Tibial nerve (tissue), 4 donors: ENCODE measurements at regions not wholly inside any gene's neighbourhood (a gene's known extent, or its start where the extent isn't known, plus 50 kb on each side); places are given as distances from the start of the nearest gene placed in this dataset.

Experiments
- DNase-seq, 2 donors: peaks; one replicate each; pipeline ENCODE4 v3.0.0-alpha.2; 2019; ENCODE audit warnings: low spot score in 2 of 2
- H3K27ac ChIP-seq, 4 donors: fragments of 200-600 bp; sonication (generic) in 3 of 4; one replicate each; pipeline ENCODE4 v1.5.1; 2017 to 2019; ENCODE audit warnings: mild to moderate bottlenecking in 1 of 4
- H3K27me3 ChIP-seq, 2 donors: fragments of 200-600 bp; sonication (generic) in 1 of 2; one replicate each; pipeline versions ENCODE4 v1.5.1 to v1.6.0; 2017 to 2019
- H3K36me3 ChIP-seq, 3 donors: fragments of 200-600 bp; sonication (generic); one replicate each; pipeline ENCODE4 v1.5.1; 2018 to 2019
- H3K4me1 ChIP-seq, 4 donors: fragments of 200-600 bp; sonication (generic) in 3 of 4; one replicate each; pipeline ENCODE4 v1.5.1; 2017 to 2019
- H3K4me3 ChIP-seq, 4 donors: fragments of 200-600 bp; sonication (generic) in 3 of 4; one replicate each; pipeline ENCODE4 v1.5.1; 2017 to 2019; ENCODE audit warnings: mild to moderate bottlenecking in 1 of 4, moderate library complexity in 1 of 4
- H3K9me3 ChIP-seq, 4 donors: fragments of 200-600 bp; sonication (generic) in 3 of 4; one replicate each; pipeline ENCODE4 v1.5.1; 2017 to 2019
- EP300 ChIP-seq, 2 donors: sonication (generic); formaldehyde crosslinking; IDR thresholded peaks; one replicate each; pipeline ENCODE4 v1.6.1; 2017; ENCODE audit warnings: antibody characterized with exemption in 2 of 2, mild to moderate bottlenecking in 1 of 2
- POLR2A ChIP-seq, 2 donors: fragments of 450-650 bp; IDR thresholded peaks; one replicate each; pipeline ENCODE4 v1.6.1; 2017; ENCODE audit warnings: antibody characterized with exemption in 2 of 2, mild to moderate bottlenecking in 2 of 2, moderate library complexity in 2 of 2
- WGBS, 2 donors: methylation state at CpG; one replicate each; pipeline ENCODE4 v1.1.5; 2018; 5-methylcytosine and 5-hydroxymethylcytosine counted together
- TF ChIP-seq, protein P1 (sequence below), 5 experiments: fragments of 200-600 bp in 3 of 5; fragments of 450-650 bp in 2 of 5; sonication (generic) in 3 of 5; IDR thresholded peaks; one replicate each; pipeline ENCODE4 v1.5.1; 2016 to 2019; ENCODE audit warnings: antibody characterized with exemption in 5 of 5, mild to moderate bottlenecking in 3 of 5, moderate library complexity in 2 of 5

DNA sequence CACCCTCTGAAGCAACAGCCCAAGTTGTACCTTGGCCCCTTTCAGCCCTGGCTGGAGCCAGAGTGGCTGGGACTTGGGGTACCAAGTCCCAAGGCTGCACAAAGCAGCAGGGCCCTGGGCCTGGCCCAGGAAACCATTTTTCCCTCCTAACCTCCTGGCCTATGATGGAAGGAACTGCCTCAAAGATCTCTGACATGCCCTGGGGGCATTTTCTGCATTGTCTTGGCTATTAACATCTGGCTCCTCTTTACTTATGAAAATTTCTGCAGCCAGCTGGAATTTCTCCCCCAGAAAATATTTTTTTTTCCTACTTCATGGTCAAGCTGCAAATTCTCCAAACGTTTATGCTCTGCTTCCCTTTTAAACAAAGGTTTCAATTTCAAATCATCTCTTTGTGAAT lies 269.4 kb upstream of the CDYL start:
- no peak overlapping the region for H3K4me3 ChIP-seq
- no peaks in the 10 kb centered on the region for H3K9me3 ChIP-seq
- no peaks in the 10 kb centered on the region for H3K4me1 ChIP-seq
- H3K27ac ChIP-seq, result no peak overlapping the region
- WGBS, 2 donors, result 28 to 36% methylated on average over 1 of the region's 1 CpG
- no peak for TF ChIP-seq POLR2A (IDR thresholded peaks at IDR 0.05)
- TF ChIP-seq, protein P1, sequence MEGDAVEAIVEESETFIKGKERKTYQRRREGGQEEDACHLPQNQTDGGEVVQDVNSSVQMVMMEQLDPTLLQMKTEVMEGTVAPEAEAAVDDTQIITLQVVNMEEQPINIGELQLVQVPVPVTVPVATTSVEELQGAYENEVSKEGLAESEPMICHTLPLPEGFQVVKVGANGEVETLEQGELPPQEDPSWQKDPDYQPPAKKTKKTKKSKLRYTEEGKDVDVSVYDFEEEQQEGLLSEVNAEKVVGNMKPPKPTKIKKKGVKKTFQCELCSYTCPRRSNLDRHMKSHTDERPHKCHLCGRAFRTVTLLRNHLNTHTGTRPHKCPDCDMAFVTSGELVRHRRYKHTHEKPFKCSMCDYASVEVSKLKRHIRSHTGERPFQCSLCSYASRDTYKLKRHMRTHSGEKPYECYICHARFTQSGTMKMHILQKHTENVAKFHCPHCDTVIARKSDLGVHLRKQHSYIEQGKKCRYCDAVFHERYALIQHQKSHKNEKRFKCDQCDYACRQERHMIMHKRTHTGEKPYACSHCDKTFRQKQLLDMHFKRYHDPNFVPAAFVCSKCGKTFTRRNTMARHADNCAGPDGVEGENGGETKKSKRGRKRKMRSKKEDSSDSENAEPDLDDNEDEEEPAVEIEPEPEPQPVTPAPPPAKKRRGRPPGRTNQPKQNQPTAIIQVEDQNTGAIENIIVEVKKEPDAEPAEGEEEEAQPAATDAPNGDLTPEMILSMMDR (IDR thresholded peaks at IDR 0.05), result no peak
- no peaks in the 10 kb centered on the region for H3K27me3 ChIP-seq
- no peak for DNase-seq
- no peaks in the 10 kb centered on the region for H3K36me3 ChIP-seq

DNA sequence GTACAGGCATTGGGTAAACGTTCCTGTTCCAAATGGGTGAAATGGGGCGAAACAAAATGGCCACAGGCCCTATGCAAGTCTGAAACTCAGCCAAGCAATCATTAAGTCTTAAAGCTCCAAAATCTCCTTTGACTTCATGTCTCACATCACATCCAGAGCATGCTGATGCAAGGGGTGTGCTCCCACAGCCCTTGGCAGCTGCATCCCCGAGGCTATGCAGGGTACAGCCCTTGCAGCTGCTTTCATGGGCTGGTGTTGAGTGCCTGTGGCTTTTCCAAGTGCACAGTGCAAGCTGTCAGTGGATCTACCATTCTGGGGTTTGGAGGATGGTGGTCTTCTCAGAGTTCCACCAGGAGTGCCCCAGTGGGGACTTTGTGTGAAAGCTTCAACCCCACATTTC lies 270.0 kb upstream of the CDYL start:
- no peak for DNase-seq
- Histone ChIP-seq H3K27ac (no peak overlapping the region), H3K36me3 (no peaks in the 10 kb centered on the region), H3K27me3 (no peaks in the 10 kb centered on the region), H3K4me3 (no peak overlapping the region), H3K4me1 (no peaks in the 10 kb centered on the region), H3K9me3 (no peaks in the 10 kb centered on the region)
- no peak for TF ChIP-seq POLR2A (IDR thresholded peaks at IDR 0.05)
- TF ChIP-seq, protein P1 (IDR thresholded peaks at IDR 0.05), result no peak
- no peak for TF ChIP-seq EP300 (IDR thresholded peaks at IDR 0.05)
- 73 to 80% methylated on average over 3 of the region's 3 CpGs for WGBS, 2 donors

DNA sequence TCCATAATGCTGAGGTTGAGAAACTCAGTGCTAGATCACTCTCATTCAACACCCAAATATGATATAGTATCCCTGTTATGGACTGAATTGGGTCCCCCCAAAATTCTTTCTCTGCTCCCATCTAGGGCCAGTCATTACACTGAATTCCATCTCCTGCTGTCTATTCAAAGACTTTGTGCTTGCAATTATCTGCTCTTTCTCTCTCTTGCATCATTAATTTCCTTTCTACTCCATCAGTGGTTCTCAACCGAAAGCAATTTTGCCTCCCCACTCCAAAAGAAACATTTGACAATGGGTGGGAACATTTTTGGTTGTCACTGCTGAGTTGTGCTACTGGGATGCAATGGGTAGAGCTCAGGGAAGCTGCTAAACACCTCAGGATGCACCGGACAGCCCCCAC lies 271.5 kb upstream of the CDYL start:
- H3K9me3 ChIP-seq, result no peaks in the 10 kb centered on the region
- H3K4me1 ChIP-seq, result no peaks in the 10 kb centered on the region
- H3K4me3 ChIP-seq, result no peak overlapping the region
- 86 to 88% methylated on average over 2 of the region's 2 CpGs for WGBS, 2 donors
- H3K27ac ChIP-seq, result no peak overlapping the region
- no peaks in the 10 kb centered on the region for H3K27me3 ChIP-seq
- no peak for TF ChIP-seq EP300 (IDR thresholded peaks at IDR 0.05)
- no peak for TF ChIP-seq POLR2A (IDR thresholded peaks at IDR 0.05)
- TF ChIP-seq, protein P1 (IDR thresholded peaks at IDR 0.05), result no peak
- no peaks in the 10 kb centered on the region for H3K36me3 ChIP-seq
- no peak for DNase-seq

DNA sequence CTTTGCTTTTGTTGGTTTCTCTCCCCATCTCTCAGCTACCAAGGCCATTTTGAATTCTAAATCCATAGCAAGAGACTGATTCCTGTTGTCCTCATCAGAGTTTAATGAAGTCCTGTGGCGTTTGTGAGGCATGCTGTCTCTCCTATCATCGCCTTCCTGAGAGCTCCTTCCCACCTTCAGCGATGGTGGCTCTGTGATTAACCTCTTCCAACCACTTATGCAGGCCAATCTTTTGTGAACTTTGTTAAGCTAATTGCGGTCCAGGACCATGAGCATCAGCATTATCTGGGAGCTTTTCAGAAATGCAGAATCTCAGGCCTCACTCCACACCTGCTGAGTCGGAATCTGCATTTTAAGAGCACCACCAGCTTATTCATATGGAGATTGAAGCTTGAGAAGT lies 272.5 kb upstream of the CDYL start:
- no peaks in the 10 kb centered on the region for H3K9me3 ChIP-seq
- no peak for DNase-seq
- H3K27ac ChIP-seq, result no peak overlapping the region
- no peaks in the 10 kb centered on the region for H3K36me3 ChIP-seq
- TF ChIP-seq POLR2A (IDR thresholded peaks at IDR 0.05) (no peak), EP300 (IDR thresholded peaks at IDR 0.05) (no peak)
- TF ChIP-seq, protein P1 (IDR thresholded peaks at IDR 0.05), result no peak
- H3K4me1 ChIP-seq, result no peaks in the 10 kb centered on the region
- H3K27me3 ChIP-seq, result no peaks in the 10 kb centered on the region
- H3K4me3 ChIP-seq, result no peak overlapping the region
- 50% methylated on average over 5 of the region's 5 CpGs for WGBS, 2 donors

DNA sequence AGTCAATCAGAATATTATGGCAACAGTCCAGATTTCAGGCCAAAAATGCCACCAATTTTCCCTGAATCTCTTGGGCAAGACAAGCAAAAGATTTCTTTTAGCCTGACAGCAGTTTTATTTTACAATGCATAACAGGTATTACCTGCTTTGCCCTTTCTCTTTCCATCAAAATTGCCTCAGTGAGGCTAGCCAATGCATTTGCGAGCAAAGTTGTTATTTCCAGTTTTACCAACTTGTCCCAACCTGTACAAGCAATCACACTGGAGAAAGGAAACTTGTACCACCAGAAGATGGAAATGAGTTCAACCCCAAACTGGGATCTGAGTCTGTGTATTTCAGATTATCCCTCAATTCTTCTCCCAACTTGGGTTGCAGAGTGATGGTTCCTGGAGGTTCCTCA lies 279.9 kb upstream of the CDYL start:
- no peak overlapping the region for H3K4me3 ChIP-seq
- WGBS, 2 donors, result 96 to 97% methylated on average over 1 of the region's 1 CpG
- no peak overlapping the region for H3K27ac ChIP-seq
- H3K27me3 ChIP-seq, result no peaks in the 10 kb centered on the region
- H3K4me1 ChIP-seq, result no peaks in the 10 kb centered on the region
- no peaks in the 10 kb centered on the region for H3K36me3 ChIP-seq
- TF ChIP-seq, protein P1 (IDR thresholded peaks at IDR 0.05), result no peak
- TF ChIP-seq POLR2A (IDR thresholded peaks at IDR 0.05) (no peak), EP300 (IDR thresholded peaks at IDR 0.05) (no peak)
- no peak for DNase-seq
- H3K9me3 ChIP-seq, result peaks cover 0 to 3% (median 0%) of the 10 kb centered on the region in 4 donors
